Loucy (cell line): ENCODE measurements at regions not wholly inside any gene's neighbourhood (a gene's known extent, or its start where the extent isn't known, plus 50 kb on each side); places are given as distances from the start of the nearest gene placed in this dataset.
"Not testable (repeated sequence)": the region's sequence is repeated elsewhere in the genome, so short reads cannot be mapped to it uniquely, and the experiment has no call there.

ENCODE experiments used
- H2AFZ ChIP-seq: fragments of 200-600 bp; sonication (generic); 2 replicates; pipeline ENCODE4 v1.6.0; 2016; ENCODE audit warnings: antibody characterized with exemption, mild to moderate bottlenecking, low read length, moderate library complexity
- H3F3A ChIP-seq: fragments of 200-600 bp; 2 replicates; pipeline ENCODE4 v1.6.0; 2016; ENCODE audit warnings: antibody characterized with exemption, low read depth, mild to moderate bottlenecking
- H3K27me3 ChIP-seq: fragments of 200-600 bp; sonication (generic); 2 replicates; pipeline ENCODE4 v1.6.1; 2014; ENCODE audit warnings: low read length, mild to moderate bottlenecking; ENCODE audit not compliant: insufficient read depth, poor library complexity, severe bottlenecking
- H3K36me3 ChIP-seq: fragments of 200-600 bp; sonication (generic); 2 replicates; pipeline ENCODE4 v1.6.1; 2016; ENCODE audit warnings: low read length; ENCODE audit not compliant: insufficient read depth
- H3K4me1 ChIP-seq: fragments of 200-600 bp; sonication (generic); 2 replicates; pipeline ENCODE4 v1.5.1; 2014; ENCODE audit warnings: low read length, mild to moderate bottlenecking; ENCODE audit not compliant: insufficient read depth, poor library complexity, severe bottlenecking
- H3K4me2 ChIP-seq: fragments of 200-600 bp; sonication (generic); 2 replicates; pipeline ENCODE4 v1.6.0; 2014; ENCODE audit warnings: antibody characterized with exemption, low read length, low read depth, mild to moderate bottlenecking; ENCODE audit not compliant: poor library complexity, severe bottlenecking
- H3K4me3 ChIP-seq: fragments of 200-600 bp; sonication (generic); 2 replicates; pipeline ENCODE4 v1.5.1; 2014; ENCODE audit warnings: low read length, mild to moderate bottlenecking, mixed read lengths; ENCODE audit not compliant: poor library complexity, severe bottlenecking
- H3K79me2 ChIP-seq: fragments of 200-600 bp; sonication (generic); 2 replicates; pipeline ENCODE4 v1.6.1; 2014; ENCODE audit warnings: low read length; ENCODE audit not compliant: insufficient read depth
- H3K9ac ChIP-seq: fragments of 200-600 bp; sonication (generic); 2 replicates; pipeline ENCODE4 v1.6.0; 2014; ENCODE audit warnings: mild to moderate bottlenecking, low read depth, low read length, moderate library complexity; ENCODE audit not compliant: poor library complexity, severe bottlenecking
- H3K9me2 ChIP-seq: fragments of 200-600 bp; sonication (generic); replicated peaks from 2 replicates; pipeline ENCODE4 v1.6.1; 2016; ENCODE audit warnings: low read depth, low read length, mixed read lengths
- H3K9me3 ChIP-seq: fragments of 200-600 bp; sonication (generic); 2 replicates; pipeline ENCODE4 v1.6.1; 2014; ENCODE audit warnings: mild to moderate bottlenecking, antibody characterized with exemption, low read length, low read depth; ENCODE audit not compliant: insufficient read depth
- H4K20me1 ChIP-seq: fragments of 200-600 bp; sonication (generic); 2 replicates; pipeline ENCODE4 v1.6.0; 2014; ENCODE audit warnings: antibody characterized with exemption, low read length, mild to moderate bottlenecking; ENCODE audit not compliant: insufficient read depth, poor library complexity, severe bottlenecking
- CTCF ChIP-seq: fragments of 200-600 bp; sonication (generic); conservative IDR thresholded peaks from 2 replicates; pipeline ENCODE4 v1.5.1; 2014; ENCODE audit warnings: mild to moderate bottlenecking, antibody characterized with exemption, low read length
- EZH2phosphoT487 ChIP-seq: fragments of 200-600 bp; IDR thresholded peaks from 2 replicates; pipeline ENCODE4 v1.6.1; 2018; ENCODE audit warnings: antibody characterized with exemption, mild to moderate bottlenecking, moderate library complexity, borderline replicate concordance

- H3K27me3 ChIP-seq = no peaks in the 10 kb centered on the region
- no peaks in the 10 kb centered on the region for H3K4me1 ChIP-seq
- H3K4me3 ChIP-seq = no peak overlapping the region
- H3K79me2 ChIP-seq = no peaks in the 10 kb centered on the region
- H3K9me2 ChIP-seq = no peaks in the 10 kb centered on the region
- H4K20me1 ChIP-seq = no peaks in the 10 kb centered on the region
- no peak overlapping the region for H2AFZ ChIP-seq
- no peak overlapping the region for H3K4me2 ChIP-seq
- H3K9ac ChIP-seq = no peak overlapping the region
- TF ChIP-seq CTCF (no peak), EZH2phosphoT487 (no peak)
- no peaks in the 10 kb centered on the region for H3F3A ChIP-seq
- no peaks in the 10 kb centered on the region for H3K9me3 ChIP-seq
- H3K36me3 ChIP-seq = no peaks in the 10 kb centered on the region
These were observed 192.6 kb upstream of the GLI2 start for GRCh38 chr2:120542911-120543527.

- no peak for TF ChIP-seq CTCF
- TF ChIP-seq EZH2phosphoT487 = no peak
- Histone ChIP-seq H3K79me2 (no peaks in the 10 kb centered on the region), H3K36me3 (no peaks in the 10 kb centered on the region), H3K4me2 (no peak overlapping the region), H3F3A (no peaks in the 10 kb centered on the region), H3K9ac (no peak overlapping the region), H2AFZ (no peak overlapping the region), H3K9me3 (no peaks in the 10 kb centered on the region), H3K27me3 (no peaks in the 10 kb centered on the region), H3K9me2 (no peaks in the 10 kb centered on the region), H3K4me1 (no peaks in the 10 kb centered on the region), H3K4me3 (no peak overlapping the region), H4K20me1 (no peaks in the 10 kb centered on the region)
These were observed 191.8 kb upstream of the GLI2 start for GRCh38 chr2:120543899-120544298.

GRCh38 chr2:120544522-120544921 is 191.1 kb upstream of the GLI2 start:
- H3K9me2 ChIP-seq = no peaks in the 10 kb centered on the region
- no peak overlapping the region for H2AFZ ChIP-seq

GRCh38 chr2:120545007-120545406 is 190.7 kb upstream of the GLI2 start:
- H3K4me3 ChIP-seq, H3K36me3 ChIP-seq, H2AFZ ChIP-seq, H3K79me2 ChIP-seq, H3F3A ChIP-seq, H3K9me3 ChIP-seq, H4K20me1 ChIP-seq, H3K27me3 ChIP-seq, H3K9ac ChIP-seq, H3K4me1 ChIP-seq, H3K9me2 ChIP-seq, H3K4me2 ChIP-seq: not testable (repeated sequence)

More at GRCh38 chr2:120544522-120544921, 191.1 kb upstream of the GLI2 start:
- H4K20me1 ChIP-seq = no peaks in the 10 kb centered on the region
- no peaks in the 10 kb centered on the region for H3K27me3 ChIP-seq
- H3F3A ChIP-seq = no peaks in the 10 kb centered on the region
- no peak overlapping the region for H3K4me3 ChIP-seq
- H3K79me2 ChIP-seq = no peaks in the 10 kb centered on the region
- no peaks in the 10 kb centered on the region for H3K4me1 ChIP-seq
- no peak overlapping the region for H3K9ac ChIP-seq
- no peak for TF ChIP-seq EZH2phosphoT487
- no peak for TF ChIP-seq CTCF
- no peak overlapping the region for H3K4me2 ChIP-seq
- no peaks in the 10 kb centered on the region for H3K9me3 ChIP-seq
- no peaks in the 10 kb centered on the region for H3K36me3 ChIP-seq
